Colonic mucosa (tissue), 4 donors: ENCODE measurements at regions not wholly inside any gene's neighbourhood (a gene's known extent, or its start where the extent isn't known, plus 50 kb on each side); places are given as distances from the start of the nearest gene placed in this dataset.

ENCODE experiments used
- DNase-seq: peaks from one replicate; pipeline ENCODE4 v3.0.0-alpha.2; 2020
- H3K27ac ChIP-seq: fragments of 200-600 bp; one replicate; pipeline ENCODE4 v1.8.0; 2021
- H3K27me3 ChIP-seq: fragments of 200-600 bp; one replicate; pipeline ENCODE4 v1.8.0; 2021
- H3K36me3 ChIP-seq: fragments of 200-600 bp; one replicate; pipeline ENCODE4 v1.8.0; 2021
- H3K4me1 ChIP-seq: fragments of 200-600 bp; one replicate; pipeline ENCODE4 v1.8.0; 2021; ENCODE audit warnings: mild to moderate bottlenecking
- H3K4me3 ChIP-seq: fragments of 200-600 bp; one replicate; pipeline ENCODE4 v1.8.0; 2021
- H3K9ac ChIP-seq, 2 donors: one replicate each; pipeline ENCODE4 v1.7.0; 2013; ENCODE audit warnings: control low read depth in 2 of 2, low read depth in 2 of 2, low read length in 2 of 2
- H3K9me3 ChIP-seq: fragments of 200-600 bp; one replicate; pipeline ENCODE4 v1.8.0; 2021
- intact Hi-C: fragments of 100-400 bp; cut with DNase I; formaldehyde crosslinking; loops from one replicate; pipeline ENCODE4 v1.14.1; 2022
- TF ChIP-seq, protein P1 (sequence below): fragments of 200-600 bp; IDR thresholded peaks from one replicate; pipeline ENCODE4 v1.8.0; 2022; ENCODE audit warnings: antibody characterized with exemption, mild to moderate bottlenecking
- donor health status: healthy.
- donor health status: DM: no; HTN: no; CAD: no.
- donor health status: DM: no; HTN: no; CAD: no.

DNA sequence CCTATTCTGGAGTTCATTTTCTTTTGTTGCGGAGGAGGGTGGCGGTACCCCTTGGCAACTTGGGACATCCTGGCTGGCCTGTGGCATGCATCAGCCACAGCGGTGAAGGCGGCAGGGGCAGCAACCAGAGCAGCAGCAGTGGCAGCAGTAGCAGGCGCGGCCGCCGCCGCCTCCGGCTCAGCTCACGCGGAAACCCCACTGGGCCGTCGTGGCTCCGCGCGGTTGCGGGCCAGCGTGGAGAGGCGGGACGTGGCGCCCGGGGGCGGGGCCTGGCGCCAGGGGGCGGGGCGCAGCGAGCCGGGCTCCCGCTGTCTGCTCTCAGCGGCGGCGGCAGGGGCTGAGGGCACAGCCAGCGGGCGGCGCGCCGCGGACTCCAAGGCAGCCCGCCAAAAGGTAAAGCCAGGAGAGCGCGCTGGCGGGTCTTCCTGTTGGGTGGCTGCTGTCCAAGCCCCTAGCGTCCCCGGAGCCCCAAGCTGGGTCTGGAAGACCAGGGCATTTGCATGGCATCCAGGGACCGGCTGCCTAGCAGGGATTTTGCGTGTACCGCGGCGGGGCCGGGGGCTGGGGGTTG lies 334.4 kb upstream of the THRB start:
- Histone ChIP-seq H3K9me3 (no peaks in the 10 kb centered on the region), H3K4me3 (peak overlapping the region; percentile 51), H3K4me1 (no peaks in the 10 kb centered on the region), H3K27me3 (peaks cover 9% of the 10 kb centered on the region), H3K27ac (no peak overlapping the region), H3K36me3 (no peaks in the 10 kb centered on the region), H3K9ac (no peak overlapping the region)
- peak; percentile 37 for DNase-seq
- intact Hi-C loops, result no loop called here
- TF ChIP-seq, protein P1, sequence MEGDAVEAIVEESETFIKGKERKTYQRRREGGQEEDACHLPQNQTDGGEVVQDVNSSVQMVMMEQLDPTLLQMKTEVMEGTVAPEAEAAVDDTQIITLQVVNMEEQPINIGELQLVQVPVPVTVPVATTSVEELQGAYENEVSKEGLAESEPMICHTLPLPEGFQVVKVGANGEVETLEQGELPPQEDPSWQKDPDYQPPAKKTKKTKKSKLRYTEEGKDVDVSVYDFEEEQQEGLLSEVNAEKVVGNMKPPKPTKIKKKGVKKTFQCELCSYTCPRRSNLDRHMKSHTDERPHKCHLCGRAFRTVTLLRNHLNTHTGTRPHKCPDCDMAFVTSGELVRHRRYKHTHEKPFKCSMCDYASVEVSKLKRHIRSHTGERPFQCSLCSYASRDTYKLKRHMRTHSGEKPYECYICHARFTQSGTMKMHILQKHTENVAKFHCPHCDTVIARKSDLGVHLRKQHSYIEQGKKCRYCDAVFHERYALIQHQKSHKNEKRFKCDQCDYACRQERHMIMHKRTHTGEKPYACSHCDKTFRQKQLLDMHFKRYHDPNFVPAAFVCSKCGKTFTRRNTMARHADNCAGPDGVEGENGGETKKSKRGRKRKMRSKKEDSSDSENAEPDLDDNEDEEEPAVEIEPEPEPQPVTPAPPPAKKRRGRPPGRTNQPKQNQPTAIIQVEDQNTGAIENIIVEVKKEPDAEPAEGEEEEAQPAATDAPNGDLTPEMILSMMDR, result no peak

DNA sequence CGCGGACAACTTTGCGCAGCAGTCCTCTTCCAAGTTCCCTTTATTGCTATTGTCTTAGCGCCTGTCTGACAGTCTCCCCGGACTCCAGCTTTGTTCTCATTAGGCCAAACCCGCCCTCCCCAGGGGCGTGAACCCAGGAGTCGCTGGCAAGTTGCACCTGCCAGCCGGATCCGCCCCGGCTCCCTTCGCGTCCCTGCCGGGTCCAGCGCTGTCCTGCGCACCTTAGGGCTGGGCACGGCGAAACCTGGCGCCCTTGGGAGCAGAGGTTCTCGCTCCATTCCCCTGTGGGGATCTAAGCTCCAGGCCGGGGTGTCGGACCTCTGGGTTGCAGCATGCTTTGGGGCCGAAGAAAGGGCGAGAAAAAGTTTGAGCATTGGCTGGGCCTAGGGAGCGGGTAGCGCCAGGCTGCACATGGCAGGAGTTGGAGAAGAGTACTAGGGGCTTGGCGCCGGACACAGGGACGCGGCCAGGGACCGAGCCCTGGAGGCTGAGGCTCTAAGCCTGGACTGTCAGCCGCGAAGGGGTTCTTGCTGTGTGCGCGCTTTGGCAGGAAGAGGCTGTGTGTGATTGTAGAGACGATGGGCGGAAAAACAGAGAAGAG lies 335.1 kb upstream of the THRB start:
- no peaks in the 10 kb centered on the region for H3K36me3 ChIP-seq
- no peaks in the 10 kb centered on the region for H3K4me1 ChIP-seq
- no peak overlapping the region for H3K27ac ChIP-seq
- no peak overlapping the region for H3K9ac ChIP-seq
- H3K27me3 ChIP-seq, result peaks cover 9% of the 10 kb centered on the region
- intact Hi-C loops, result no loop called here
- DNase-seq, result peak; percentile 46
- peak overlapping the region; percentile 51 for H3K4me3 ChIP-seq
- H3K9me3 ChIP-seq, result no peaks in the 10 kb centered on the region
- TF ChIP-seq, protein P1, result no peak

DNA sequence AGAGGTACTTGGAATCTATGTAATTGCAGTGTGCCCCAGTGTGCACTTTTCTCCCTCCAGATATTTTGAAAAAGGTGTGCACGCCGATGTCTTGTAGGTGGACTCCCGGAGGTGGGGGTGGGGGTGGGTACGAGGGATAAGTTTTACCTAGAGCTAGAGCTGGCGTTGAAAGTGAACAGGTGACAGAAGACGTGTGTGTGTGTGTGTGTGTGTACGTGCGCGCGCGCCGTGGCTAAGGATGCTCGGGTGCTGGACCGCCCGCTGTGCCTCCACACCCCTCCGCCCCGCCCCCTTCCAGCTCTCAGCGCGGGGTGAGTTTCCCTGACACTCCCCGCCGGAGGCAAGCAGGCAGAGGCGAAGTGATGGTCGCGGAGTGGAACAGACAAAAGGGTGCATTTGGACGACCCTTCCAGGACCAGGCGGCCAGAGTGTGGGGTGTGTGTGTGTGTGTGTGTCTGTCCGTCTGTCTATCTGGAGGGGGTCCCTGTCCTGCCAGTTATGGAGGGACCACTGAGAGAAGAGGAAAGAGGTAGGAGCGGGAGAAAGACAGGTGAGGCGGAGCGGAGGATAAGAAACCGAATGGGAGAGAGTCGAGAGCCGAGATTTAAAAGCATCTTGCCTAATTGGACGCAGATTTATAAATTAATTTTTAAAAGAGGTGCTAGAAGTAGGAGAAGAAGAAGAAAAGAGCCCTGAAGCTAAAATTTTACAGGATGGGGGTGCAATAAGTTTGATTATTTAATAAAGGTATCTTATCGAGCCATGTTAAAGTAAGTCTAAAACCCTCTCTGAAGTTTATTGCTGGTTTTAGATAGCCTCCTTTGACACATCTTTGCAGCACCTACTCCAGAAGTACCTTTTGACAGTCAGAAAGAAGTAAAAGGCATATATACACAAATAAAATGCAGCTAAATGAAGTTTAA lies 335.8 kb upstream of the THRB start:
- intact Hi-C loops, result no loop called here
- Histone ChIP-seq H3K9me3 (no peaks in the 10 kb centered on the region), H3K27ac (no peak overlapping the region), H3K4me3 (peak overlapping the region; percentile 51), H3K36me3 (no peaks in the 10 kb centered on the region), H3K27me3 (peaks cover 9% of the 10 kb centered on the region), H3K9ac (no peak overlapping the region), H3K4me1 (no peaks in the 10 kb centered on the region)
- DNase-seq, result peak; percentile 27
- TF ChIP-seq, protein P1, result no peak

DNA sequence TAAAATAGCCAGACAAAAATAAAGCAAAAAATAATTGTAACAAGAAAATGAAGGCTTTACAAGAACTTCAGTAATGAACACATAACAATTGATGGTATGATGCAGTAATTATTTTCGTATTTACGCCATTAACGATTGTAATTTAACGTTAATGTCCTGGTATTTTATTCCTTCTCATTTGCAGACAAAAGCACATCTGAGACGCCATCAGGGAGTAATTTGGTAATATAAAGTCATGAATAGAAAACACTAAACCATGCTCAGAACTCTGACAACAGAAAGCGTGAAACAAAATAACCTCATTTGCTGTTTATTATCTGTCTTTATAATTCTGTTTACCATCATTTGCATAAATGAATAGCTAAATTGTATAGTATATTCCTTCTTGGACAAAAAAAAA lies 336.6 kb upstream of the THRB start:
- Histone ChIP-seq H3K27ac (no peak overlapping the region), H3K36me3 (no peaks in the 10 kb centered on the region), H3K9me3 (no peaks in the 10 kb centered on the region), H3K4me3 (no peak overlapping the region), H3K27me3 (peaks cover 9% of the 10 kb centered on the region), H3K9ac (no peak overlapping the region), H3K4me1 (no peaks in the 10 kb centered on the region)
- DNase-seq, result no peak
- TF ChIP-seq, protein P1, result no peak
- intact Hi-C loops, result no loop called here

DNA sequence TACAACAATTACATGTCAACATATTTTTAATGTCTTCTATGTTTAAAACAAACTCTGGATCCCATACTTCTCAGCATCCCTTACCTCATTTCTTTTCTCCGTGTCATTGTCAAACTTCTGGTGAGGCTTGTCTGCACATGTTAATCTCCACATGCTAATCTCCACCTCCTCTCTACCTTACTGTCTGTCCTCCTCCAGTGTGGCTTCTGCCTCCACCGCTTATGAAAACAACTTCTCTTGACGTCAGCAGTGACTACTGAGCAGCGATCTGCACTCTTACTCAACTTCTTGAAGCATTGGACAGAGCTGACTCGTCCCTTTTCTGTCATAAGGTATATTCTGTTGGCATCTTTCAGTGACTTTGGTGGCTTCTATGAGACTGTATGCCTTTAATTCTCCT lies 338.2 kb upstream of the THRB start:
- Histone ChIP-seq H3K27me3 (peaks cover 9% of the 10 kb centered on the region), H3K36me3 (no peaks in the 10 kb centered on the region), H3K4me1 (no peaks in the 10 kb centered on the region), H3K27ac (no peak overlapping the region), H3K9me3 (no peaks in the 10 kb centered on the region), H3K4me3 (no peak overlapping the region), H3K9ac (no peak overlapping the region)
- TF ChIP-seq, protein P1, result no peak
- DNase-seq, result no peak
- intact Hi-C loops, result no loop called here
